ENCODE measurements at regions not wholly inside any gene's neighbourhood (a gene's known extent, or its start where the extent isn't known, plus 50 kb on each side); places are given as distances from the start of the nearest gene placed in this dataset.

DNA sequence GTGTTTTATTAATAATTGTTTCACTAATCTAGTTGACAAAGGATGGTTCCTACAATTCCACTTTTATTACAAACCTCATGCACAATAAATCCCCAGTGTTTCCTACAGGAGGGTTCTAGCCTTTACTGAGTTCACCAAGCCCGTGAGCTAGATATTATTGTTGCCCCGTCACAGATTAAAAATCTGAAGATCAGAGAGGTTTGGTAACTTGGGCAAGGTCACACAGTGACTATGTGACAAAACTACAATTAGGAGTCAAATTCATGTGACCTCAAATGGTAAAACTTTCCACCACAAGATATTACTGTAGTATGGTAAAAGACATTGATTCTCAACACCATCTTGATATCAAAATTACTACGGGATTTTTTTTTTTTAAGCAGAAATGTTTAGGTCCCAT lies 124.6 kb downstream of the BTC start:
- Histone ChIP-seq H3K9ac (ENCODE audit: low read length in 5 of 5) (no peak overlapping the region), H3K4me3 (ENCODE audit: low read depth in 1 of 5, low read length in 5 of 5) (no peak overlapping the region), H3K36me3 (ENCODE audit: control insufficient read depth in 5 of 5, insufficient read depth in 5 of 5, low read length in 5 of 5) (no peaks in the 10 kb centered on the region), H3K27me3 (ENCODE audit: control insufficient read depth in 5 of 5, insufficient read depth in 4 of 5, low read length in 5 of 5) (no peaks in the 10 kb centered on the region), H3K4me1 (ENCODE audit: control insufficient read depth in 5 of 5, insufficient read depth in 5 of 5, low read length in 5 of 5) (peaks cover 0 to 4% (median 0%) of the 10 kb centered on the region in 5 donors), H3K9me3 (ENCODE audit: control insufficient read depth in 5 of 5, low read length in 5 of 5) (no peaks in the 10 kb centered on the region), H3K27ac (ENCODE audit: low read depth, low read length) (no peak overlapping the region)

DNA sequence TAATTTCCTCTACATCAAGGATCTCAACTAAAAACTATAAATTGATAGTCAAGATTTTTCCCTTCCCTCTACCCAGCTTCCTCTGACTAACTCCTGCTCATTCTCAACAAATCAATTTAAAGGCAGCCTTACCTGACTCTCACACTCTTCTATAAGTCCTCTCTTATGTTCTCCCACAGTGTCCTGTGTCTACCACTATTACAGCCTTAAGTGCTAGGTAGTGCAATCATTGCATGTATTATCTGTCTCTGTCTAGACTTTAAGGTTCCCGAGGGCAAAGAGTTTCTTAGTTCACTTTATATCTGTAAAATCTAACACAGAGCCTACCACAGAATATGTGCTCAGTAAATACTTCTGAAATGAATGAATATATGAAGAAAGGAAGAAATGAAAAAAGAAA lies 123.7 kb downstream of the BTC start:
- Histone ChIP-seq H3K9me3 (ENCODE audit: control insufficient read depth in 5 of 5, low read length in 5 of 5) (no peaks in the 10 kb centered on the region), H3K9ac (ENCODE audit: low read length in 5 of 5) (no peak overlapping the region), H3K4me1 (ENCODE audit: control insufficient read depth in 5 of 5, insufficient read depth in 5 of 5, low read length in 5 of 5) (peaks cover 0 to 4% (median 0%) of the 10 kb centered on the region in 5 donors), H3K36me3 (ENCODE audit: control insufficient read depth in 5 of 5, insufficient read depth in 5 of 5, low read length in 5 of 5) (no peaks in the 10 kb centered on the region), H3K4me3 (ENCODE audit: low read depth in 1 of 5, low read length in 5 of 5) (no peak overlapping the region), H3K27me3 (ENCODE audit: control insufficient read depth in 5 of 5, insufficient read depth in 4 of 5, low read length in 5 of 5) (no peaks in the 10 kb centered on the region), H3K27ac (ENCODE audit: low read depth, low read length) (no peak overlapping the region)

DNA sequence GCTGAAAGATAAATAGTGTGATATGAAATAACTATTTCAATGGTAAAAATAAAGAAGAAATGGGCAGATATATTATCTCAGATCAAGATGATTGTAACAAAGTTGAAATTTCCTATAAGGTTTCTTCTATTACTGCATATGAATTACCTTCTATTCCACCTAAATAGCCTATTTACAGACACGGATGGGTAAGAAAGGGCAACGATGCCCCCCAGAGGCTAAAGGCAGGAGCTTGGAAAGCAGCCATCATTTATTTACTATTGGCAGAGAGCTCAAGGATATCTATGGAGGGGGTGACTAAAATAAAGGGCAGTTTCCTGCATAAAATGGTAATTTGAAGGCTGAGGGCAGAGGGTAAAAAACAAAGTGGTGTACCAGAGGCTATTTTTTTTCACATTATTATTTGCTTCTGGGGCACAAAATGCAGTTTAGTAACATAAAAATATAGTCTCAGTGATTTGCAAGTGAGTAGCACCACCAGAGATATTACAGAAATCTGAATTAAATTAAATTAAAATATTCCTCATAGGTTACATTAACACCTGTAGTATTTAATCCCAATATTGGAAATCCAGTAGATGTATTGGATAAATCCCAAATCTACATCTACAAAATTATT lies 123.1 kb downstream of the BTC start:
- H3K27me3 ChIP-seq (ENCODE audit: control insufficient read depth in 5 of 5, insufficient read depth in 4 of 5, low read length in 5 of 5) = no peaks in the 10 kb centered on the region
- no peak overlapping the region for H3K4me3 ChIP-seq (ENCODE audit: low read depth in 1 of 5, low read length in 5 of 5)
- peaks cover 0 to 4% (median 0%) of the 10 kb centered on the region in 5 donors for H3K4me1 ChIP-seq (ENCODE audit: control insufficient read depth in 5 of 5, insufficient read depth in 5 of 5, low read length in 5 of 5)
- H3K9me3 ChIP-seq (ENCODE audit: control insufficient read depth in 5 of 5, low read length in 5 of 5) = no peaks in the 10 kb centered on the region
- H3K9ac ChIP-seq (ENCODE audit: low read length in 5 of 5) = no peak overlapping the region
- no peaks in the 10 kb centered on the region for H3K36me3 ChIP-seq (ENCODE audit: control insufficient read depth in 5 of 5, insufficient read depth in 5 of 5, low read length in 5 of 5)
- no peak overlapping the region for H3K27ac ChIP-seq (ENCODE audit: low read depth, low read length)

DNA sequence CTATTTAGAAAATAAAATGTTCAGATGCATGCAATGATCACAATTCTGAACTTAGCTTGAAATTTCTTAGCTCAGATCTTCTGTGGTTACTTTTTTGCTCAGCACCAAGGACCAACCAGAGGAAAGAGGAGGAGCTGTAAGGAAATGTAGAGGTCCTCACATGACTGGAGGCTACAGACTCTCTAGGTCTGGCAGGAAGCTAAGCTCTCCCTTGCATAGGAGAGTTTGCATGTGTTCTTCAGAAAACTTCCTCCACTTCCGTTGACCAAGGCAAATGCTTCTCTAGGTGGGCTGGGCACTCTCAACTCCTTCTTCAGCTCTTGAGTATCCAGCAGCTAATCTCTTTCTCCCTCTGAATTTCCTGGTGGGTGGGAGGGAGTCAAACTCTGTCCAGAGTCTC lies 119.6 kb downstream of the BTC start:
- H3K27me3 ChIP-seq (ENCODE audit: control insufficient read depth in 5 of 5, insufficient read depth in 4 of 5, low read length in 5 of 5) = no peaks in the 10 kb centered on the region
- no peaks in the 10 kb centered on the region for H3K9me3 ChIP-seq (ENCODE audit: control insufficient read depth in 5 of 5, low read length in 5 of 5)
- peaks cover 0 to 4% (median 0%) of the 10 kb centered on the region in 5 donors for H3K4me1 ChIP-seq (ENCODE audit: control insufficient read depth in 5 of 5, insufficient read depth in 5 of 5, low read length in 5 of 5)
- no peak overlapping the region for H3K4me3 ChIP-seq (ENCODE audit: low read depth in 1 of 5, low read length in 5 of 5)
- no peak overlapping the region for H3K9ac ChIP-seq (ENCODE audit: low read length in 5 of 5)
- no peaks in the 10 kb centered on the region for H3K36me3 ChIP-seq (ENCODE audit: control insufficient read depth in 5 of 5, insufficient read depth in 5 of 5, low read length in 5 of 5)
- H3K27ac ChIP-seq (ENCODE audit: low read depth, low read length) = no peak overlapping the region

DNA sequence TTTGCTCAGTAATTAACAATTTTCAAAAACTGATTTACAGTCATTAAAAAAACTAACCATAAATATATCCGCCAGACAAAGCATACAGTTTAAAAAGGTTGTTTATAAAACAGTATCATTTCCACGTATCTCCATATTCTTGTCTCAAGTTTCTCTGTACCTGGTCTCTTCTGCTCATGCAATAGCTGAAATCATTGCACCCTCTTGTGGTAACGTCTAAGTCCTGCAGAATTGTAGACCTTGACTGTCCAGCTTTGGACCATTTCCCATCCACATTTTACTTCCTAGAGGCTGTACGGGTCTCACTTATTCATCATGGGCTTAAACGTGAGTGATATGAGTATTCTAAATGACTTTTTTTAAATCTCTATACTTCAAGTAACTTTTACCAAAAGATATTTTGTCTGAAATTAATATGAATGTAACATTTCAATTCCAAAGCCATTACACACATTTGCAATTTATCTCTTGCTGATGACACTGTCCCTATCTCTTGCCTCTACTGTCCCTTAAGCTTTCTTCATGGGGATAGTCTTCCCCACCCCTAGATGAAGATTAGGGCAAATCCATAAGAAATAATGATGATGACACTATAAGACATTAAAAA lies 118.5 kb downstream of the BTC start:
- H3K9me3 ChIP-seq (ENCODE audit: control insufficient read depth in 5 of 5, low read length in 5 of 5) = no peaks in the 10 kb centered on the region
- H3K4me1 ChIP-seq (ENCODE audit: control insufficient read depth in 5 of 5, insufficient read depth in 5 of 5, low read length in 5 of 5) = peaks cover 0 to 4% (median 0%) of the 10 kb centered on the region in 5 donors
- no peaks in the 10 kb centered on the region for H3K27me3 ChIP-seq (ENCODE audit: control insufficient read depth in 5 of 5, insufficient read depth in 4 of 5, low read length in 5 of 5)
- no peak overlapping the region for H3K27ac ChIP-seq (ENCODE audit: low read depth, low read length)
- H3K36me3 ChIP-seq (ENCODE audit: control insufficient read depth in 5 of 5, insufficient read depth in 5 of 5, low read length in 5 of 5) = no peaks in the 10 kb centered on the region
- H3K9ac ChIP-seq (ENCODE audit: low read length in 5 of 5) = no peak overlapping the region
- H3K4me3 ChIP-seq (ENCODE audit: low read depth in 1 of 5, low read length in 5 of 5) = no peak overlapping the region

DNA sequence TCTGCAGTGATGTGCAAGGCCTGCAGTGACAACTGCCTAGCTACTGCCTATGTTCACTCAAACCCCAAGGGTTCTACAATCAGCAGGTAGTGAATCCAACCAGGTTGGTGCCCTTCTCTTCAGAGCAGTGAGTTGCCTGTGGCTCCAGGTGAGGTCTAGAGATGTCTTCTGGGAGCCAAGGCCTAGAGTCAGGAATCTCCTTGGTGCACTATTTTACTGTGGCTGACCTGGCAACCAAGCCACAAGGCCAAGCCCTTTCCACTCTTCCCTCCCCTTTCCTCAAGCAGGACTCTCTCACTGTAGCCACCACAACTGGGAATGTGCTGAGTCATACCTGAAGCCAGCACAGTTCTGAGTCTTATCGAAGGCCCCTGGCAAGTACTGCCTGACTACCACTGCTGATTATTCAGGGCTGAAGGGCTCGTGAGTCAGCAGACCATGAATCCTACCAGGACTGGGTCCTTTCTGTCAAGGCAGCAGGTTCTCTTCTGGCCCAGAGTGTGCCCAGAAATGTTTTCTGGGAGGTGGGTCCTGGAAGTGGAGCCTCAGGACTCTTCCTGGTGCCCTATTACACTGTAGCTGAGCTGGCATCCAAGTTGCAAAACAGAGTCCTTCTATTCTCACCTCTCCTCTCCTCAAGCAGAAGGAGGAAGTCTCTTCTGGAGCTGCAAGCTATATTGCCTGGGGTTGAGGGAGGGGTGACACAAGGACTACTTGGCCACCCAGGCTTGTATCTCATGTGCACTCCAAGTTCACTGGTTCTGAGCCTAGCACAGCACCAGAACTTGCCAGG lies 111.6 kb downstream of the BTC start:
- no peaks in the 10 kb centered on the region for H3K27me3 ChIP-seq (ENCODE audit: control insufficient read depth in 5 of 5, insufficient read depth in 4 of 5, low read length in 5 of 5)
- no peak overlapping the region for H3K27ac ChIP-seq (ENCODE audit: low read depth, low read length)
- H3K9me3 ChIP-seq (ENCODE audit: control insufficient read depth in 5 of 5, low read length in 5 of 5) = no peaks in the 10 kb centered on the region
- H3K36me3 ChIP-seq (ENCODE audit: control insufficient read depth in 5 of 5, insufficient read depth in 5 of 5, low read length in 5 of 5) = no peaks in the 10 kb centered on the region
- H3K9ac ChIP-seq (ENCODE audit: low read length in 5 of 5) = no peak overlapping the region
- peaks cover 0 to 4% (median 0%) of the 10 kb centered on the region in 5 donors for H3K4me1 ChIP-seq (ENCODE audit: control insufficient read depth in 5 of 5, insufficient read depth in 5 of 5, low read length in 5 of 5)
- no peak overlapping the region for H3K4me3 ChIP-seq (ENCODE audit: low read depth in 1 of 5, low read length in 5 of 5)

DNA sequence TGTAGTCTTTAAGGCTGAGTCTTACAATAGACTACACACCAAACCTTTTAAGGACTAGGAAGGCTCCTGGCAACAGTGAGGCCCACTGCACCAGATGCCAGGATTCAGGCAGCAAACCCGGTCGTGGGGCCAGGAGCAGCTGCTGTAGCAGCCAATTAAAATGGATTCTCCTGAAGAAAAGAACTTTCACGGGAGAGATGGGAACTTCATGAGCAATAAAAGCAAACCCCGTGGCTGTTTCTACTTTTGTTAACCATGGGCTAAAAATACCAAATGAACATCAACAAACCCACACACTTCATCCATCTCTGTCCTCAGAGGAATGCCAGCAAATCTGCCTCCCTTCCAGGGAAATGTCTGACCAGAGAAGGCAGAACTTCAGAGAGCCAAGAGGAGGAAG lies 101.4 kb downstream of the BTC start:
- H3K4me1 ChIP-seq (ENCODE audit: control insufficient read depth in 5 of 5, insufficient read depth in 5 of 5, low read length in 5 of 5) = no peaks in the 10 kb centered on the region
- no peak overlapping the region for H3K27ac ChIP-seq (ENCODE audit: low read depth, low read length)
- peaks cover 0 to 6% (median 0%) of the 10 kb centered on the region in 5 donors for H3K27me3 ChIP-seq (ENCODE audit: control insufficient read depth in 5 of 5, insufficient read depth in 4 of 5, low read length in 5 of 5)
- H3K9me3 ChIP-seq (ENCODE audit: control insufficient read depth in 5 of 5, low read length in 5 of 5) = no peaks in the 10 kb centered on the region
- H3K4me3 ChIP-seq (ENCODE audit: low read depth in 1 of 5, low read length in 5 of 5) = no peak overlapping the region
- H3K9ac ChIP-seq (ENCODE audit: low read length in 5 of 5) = no peak overlapping the region
- H3K36me3 ChIP-seq (ENCODE audit: control insufficient read depth in 5 of 5, insufficient read depth in 5 of 5, low read length in 5 of 5) = no peaks in the 10 kb centered on the region

All from subcutaneous abdominal adipose tissue (tissue), 5 donors.